Loucy (cell line): ENCODE measurements at regions not wholly inside any gene's neighbourhood (a gene's known extent, or its start where the extent isn't known, plus 50 kb on each side); places are given as distances from the start of the nearest gene placed in this dataset.
"Not testable (repeated sequence)": the region's sequence is repeated elsewhere in the genome, so short reads cannot be mapped to it uniquely, and the experiment has no call there.

Experiments used
- CTCF ChIP-seq: fragments of 200-600 bp; sonication (generic); conservative IDR thresholded peaks from 2 replicates; pipeline ENCODE4 v1.5.1; 2014; ENCODE audit warnings: mild to moderate bottlenecking, antibody characterized with exemption, low read length
- EZH2phosphoT487 ChIP-seq: fragments of 200-600 bp; IDR thresholded peaks from 2 replicates; pipeline ENCODE4 v1.6.1; 2018; ENCODE audit warnings: antibody characterized with exemption, mild to moderate bottlenecking, moderate library complexity, borderline replicate concordance

GRCh38 chrX:121753602-121754001 is 706.2 kb downstream of the GLUD2 start:
- not testable (repeated sequence) for TF ChIP-seq CTCF, EZH2phosphoT487
